ENCODE measurements at regions not wholly inside any gene's neighbourhood (a gene's known extent, or its start where the extent isn't known, plus 50 kb on each side); places are given as distances from the start of the nearest gene placed in this dataset.

- TF ChIP-seq, protein P1, sequence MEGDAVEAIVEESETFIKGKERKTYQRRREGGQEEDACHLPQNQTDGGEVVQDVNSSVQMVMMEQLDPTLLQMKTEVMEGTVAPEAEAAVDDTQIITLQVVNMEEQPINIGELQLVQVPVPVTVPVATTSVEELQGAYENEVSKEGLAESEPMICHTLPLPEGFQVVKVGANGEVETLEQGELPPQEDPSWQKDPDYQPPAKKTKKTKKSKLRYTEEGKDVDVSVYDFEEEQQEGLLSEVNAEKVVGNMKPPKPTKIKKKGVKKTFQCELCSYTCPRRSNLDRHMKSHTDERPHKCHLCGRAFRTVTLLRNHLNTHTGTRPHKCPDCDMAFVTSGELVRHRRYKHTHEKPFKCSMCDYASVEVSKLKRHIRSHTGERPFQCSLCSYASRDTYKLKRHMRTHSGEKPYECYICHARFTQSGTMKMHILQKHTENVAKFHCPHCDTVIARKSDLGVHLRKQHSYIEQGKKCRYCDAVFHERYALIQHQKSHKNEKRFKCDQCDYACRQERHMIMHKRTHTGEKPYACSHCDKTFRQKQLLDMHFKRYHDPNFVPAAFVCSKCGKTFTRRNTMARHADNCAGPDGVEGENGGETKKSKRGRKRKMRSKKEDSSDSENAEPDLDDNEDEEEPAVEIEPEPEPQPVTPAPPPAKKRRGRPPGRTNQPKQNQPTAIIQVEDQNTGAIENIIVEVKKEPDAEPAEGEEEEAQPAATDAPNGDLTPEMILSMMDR (IDR thresholded peaks at IDR 0.05): no peak
- no peak for TF ChIP-seq POLR2A (IDR thresholded peaks at IDR 0.05)
Observed at GRCh38 chr15:99473981-99474906, 91.5 kb upstream of the MEF2A start.

Measured in esophagus squamous epithelium (tissue), 4 donors.